CD4-positive, alpha-beta T cell treated with Interleukin-17A for 1 hour (primary cell): ENCODE measurements at regions not wholly inside any gene's neighbourhood (a gene's known extent, or its start where the extent isn't known, plus 50 kb on each side); places are given as distances from the start of the nearest gene placed in this dataset.
"Not testable (repeated sequence)": the region's sequence is repeated elsewhere in the genome, so short reads cannot be mapped to it uniquely, and the experiment has no call there.

Source experiments
- DNase-seq: peaks from one replicate; pipeline ENCODE4 v3.0.0-alpha.2; 2020

DNA sequence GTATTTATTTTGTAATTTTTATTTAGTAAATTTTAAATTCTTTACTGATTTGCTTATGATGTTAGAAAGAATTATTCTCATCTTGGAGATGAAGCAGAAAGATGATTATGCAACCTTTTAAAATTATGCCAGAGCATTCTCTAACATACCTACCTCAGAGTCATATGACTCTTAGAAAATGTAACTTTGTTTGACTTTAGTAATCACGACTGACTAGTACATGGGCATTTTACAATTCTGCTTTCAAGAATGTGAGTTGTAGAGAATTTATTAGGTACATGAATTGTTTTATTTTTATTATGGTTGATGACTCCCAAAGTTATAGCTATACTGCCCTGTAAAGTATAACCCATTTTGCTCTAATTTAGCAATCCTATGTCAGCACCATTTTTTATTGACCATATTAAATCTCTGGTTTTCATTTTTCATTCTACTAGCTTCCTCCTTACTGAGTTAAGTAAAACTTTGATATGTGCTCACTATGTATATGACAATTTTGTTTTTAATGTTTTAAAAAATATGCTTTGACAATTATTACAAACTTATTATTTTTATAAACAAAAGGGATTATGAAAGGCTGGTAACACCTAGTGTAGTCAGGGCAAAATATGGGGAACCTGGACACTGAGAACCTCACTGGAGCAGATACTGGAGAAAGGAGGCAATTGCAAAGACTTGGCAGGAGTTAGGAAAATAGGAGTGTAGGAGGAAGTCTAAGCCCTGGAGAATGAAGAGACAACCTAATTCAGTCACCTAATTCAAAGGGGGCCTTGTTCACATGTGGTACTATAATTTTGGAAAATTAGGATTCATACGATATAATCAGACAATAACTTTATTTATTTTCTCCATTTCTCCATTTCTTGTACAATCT is 249.7 kb upstream of the DAB2 start:
- DNase-seq, result no peak

DNA sequence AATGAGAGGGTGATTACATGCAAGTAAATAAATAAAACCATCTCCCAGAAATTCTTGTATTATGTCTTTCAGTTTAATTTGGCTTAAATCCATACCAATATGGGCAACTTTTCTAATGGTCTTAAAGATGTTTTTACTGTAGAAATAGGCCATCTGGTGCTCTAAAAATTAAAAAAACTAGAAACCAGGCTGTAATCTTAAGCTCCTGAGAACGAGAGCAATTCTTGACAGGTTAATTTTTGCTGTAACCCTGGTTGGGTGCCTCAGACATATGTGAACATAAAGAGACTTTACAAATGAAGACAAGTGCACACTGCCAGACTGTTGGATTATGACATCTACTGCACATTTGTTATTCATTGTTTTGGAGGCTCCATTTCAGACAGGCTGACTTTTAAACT is 246.8 kb upstream of the DAB2 start:
- no peak for DNase-seq

DNA sequence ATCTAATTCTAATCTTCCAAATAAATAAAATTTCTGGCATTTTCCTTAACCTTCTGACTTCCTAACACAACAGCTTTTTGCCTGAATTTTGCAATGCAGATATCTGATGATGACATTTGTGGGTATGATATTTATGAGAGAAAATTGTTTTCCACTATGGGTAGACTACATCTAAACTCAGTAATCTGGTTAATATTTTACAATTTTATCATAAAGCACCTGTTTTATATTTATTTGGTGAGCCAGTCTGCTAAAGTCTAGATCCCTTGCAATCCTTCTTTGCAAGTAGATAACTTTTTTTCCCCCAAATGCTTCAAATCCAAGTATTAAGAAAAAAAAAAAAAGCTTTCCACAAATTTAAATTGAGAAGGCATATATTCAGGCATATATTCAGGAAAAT is 246.2 kb upstream of the DAB2 start:
- no peak for DNase-seq

DNA sequence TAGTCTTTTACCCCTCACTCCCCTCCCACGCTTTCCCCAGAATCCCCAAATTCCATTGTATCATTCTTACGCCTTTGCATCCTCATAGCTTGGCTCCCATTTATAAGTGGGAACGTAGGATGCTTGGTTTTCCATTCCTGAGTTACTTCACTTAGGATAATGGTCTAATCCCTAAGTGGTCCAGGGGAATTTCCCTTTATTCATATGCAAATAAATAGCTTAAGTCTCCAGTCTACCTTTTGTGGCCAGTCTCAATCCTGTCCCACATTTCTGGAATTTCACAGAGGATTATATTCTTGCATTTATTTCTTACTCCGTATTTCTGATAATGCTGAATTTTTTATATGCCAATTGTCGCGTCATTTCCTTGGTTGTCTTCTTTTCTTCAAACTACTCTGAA is 245.6 kb upstream of the DAB2 start:
- no peak for DNase-seq

DNA sequence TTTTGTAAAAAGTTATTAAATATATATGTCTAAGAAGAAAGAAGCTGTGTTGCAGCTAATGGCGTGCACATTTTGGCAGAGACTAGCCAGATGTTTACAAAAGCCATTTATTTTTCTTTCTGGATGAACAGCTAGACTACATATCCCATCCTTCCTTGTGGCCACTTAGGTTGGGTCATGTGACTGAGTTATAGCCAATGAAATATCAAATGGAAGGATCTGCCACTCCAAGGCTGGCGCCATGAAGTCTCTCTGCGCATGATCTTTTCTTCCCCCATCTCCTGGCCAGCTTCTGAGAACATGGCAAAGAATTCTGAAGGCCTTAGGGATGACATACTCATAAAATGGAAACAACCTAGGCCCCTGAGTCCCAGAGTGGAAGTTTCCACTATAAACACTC is 244.2 kb upstream of the DAB2 start:
- no peak for DNase-seq

DNA sequence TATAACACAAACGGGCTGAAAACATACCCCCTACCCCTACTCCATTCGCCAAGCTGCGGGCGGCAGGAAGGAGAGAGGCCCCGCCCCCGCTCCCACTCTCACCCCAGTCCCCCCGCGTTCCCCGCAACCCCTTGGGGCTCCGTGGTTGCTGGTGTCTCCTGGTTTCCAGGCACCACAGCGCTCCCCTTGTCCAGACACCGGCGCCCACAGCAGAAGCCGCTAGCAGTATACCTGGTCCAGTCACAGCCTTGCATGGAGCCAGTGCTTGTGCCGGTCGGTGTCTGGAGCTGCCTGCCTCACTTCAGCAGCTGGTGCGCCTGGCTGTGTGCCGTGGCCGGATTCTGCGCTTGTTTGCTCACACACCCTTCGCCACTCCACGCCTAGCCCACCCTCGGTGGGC is 240.5 kb upstream of the DAB2 start:
- DNase-seq, result no peak

DNA sequence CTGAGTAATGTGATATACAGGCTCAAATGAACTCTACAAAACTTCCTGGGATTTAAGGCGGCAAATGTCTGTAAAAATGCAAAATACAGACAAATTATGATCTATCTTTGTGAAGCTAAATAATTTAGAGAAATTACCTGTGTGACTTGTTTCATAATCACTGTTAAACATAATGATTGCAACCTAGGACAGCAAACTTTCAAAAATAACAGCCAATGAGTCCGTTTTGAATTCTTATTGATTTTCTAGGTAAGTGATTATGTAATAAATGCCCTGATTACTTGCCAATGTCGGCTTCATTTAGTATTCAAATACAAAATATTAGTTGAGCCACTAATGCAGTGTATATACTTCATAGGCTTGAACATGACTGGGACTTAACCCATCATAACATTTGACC is 238.2 kb upstream of the DAB2 start:
- DNase-seq, result no peak

DNA sequence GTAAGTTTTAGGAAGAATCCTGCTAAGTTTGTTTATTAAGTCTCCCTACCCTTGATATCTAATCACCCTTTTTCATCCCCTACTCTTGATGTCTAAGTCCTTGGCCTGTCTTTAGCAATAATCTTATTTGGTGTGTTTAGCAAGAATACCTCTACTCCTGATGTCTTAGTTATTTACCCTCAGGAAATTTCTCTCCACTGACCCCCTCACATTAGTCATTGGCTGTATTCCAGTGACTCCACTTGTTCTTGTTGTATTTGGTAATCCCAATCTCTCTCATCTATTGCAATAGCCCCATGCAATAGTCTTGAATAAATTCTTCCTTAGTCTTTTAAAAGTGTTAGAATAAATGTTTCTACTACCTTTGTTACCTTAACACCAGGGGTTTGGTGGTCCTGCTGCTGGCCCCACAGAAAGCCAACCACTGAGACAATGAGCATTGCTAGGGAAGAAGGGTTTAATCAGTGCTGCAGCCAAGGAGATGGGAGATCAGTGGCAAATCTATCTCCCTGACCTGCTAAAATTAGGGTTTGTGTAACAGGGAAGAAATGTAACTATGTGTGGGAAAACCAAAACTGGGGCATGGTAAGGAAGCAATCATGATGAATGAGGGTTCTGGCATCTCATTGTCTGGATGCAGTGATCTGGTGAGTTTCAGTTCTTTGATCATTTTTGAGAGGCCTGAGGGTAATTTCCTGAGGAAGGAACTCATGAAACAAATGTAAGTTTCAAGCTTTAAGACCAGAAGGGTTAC is 236.4 kb upstream of the DAB2 start:
- DNase-seq, result no peak

DNA sequence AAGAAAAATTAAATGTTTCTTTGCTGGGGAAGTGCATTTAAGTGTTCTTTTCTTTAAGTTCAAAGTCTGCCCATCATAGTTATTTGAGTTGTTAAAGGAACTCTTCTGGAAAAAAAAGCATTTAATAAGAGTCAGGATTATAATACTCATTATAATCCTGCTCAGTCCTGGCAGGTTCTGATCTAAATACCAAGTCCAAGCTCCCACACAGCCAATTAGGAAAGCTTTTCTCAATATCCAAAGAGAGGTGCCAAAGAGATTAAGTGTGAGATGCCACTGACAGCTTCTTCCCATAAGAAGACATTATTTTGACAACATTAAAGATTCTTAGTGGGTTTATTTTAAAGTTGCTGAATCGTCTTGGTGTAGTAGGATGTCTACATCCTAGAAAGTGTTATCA is 235.2 kb upstream of the DAB2 start:
- no peak for DNase-seq

DNA sequence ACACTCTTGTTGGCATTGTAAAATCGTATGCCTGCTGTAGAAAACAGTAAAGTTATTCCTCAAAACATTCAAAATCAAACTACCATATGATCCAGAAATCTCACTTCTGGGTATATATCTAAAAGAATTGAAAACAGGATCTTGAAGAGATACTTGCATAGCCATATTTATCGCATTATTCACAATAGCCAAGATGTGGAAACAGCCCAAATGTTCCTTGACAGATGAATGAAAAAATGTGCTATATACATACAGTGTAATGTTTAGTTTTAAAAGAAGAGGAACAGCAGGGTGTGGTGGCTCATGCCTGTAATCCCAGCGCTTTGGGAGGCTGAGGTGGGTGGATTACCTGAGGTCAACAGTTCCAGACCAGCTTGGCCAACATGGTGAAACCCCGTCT is 234.1 kb upstream of the DAB2 start:
- no peak for DNase-seq

DNA sequence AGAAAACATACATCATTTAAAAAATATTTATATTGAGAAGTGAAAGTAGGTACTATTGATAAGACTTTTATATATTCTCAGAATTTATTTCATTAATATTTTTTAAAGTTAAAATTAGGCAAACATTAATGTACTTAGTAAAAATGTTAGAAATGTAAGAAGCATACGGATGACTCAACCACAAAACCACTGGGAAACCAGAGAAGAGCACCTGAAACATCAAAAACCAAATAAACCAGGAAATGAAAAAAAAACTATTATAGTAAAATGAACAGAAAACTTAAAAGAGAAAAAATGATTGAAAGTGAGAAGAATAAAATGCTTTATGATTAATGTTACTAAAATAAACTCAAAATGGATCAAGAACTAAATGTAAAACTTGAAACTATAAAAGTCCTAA is 233.2 kb upstream of the DAB2 start:
- no peak for DNase-seq

DNA sequence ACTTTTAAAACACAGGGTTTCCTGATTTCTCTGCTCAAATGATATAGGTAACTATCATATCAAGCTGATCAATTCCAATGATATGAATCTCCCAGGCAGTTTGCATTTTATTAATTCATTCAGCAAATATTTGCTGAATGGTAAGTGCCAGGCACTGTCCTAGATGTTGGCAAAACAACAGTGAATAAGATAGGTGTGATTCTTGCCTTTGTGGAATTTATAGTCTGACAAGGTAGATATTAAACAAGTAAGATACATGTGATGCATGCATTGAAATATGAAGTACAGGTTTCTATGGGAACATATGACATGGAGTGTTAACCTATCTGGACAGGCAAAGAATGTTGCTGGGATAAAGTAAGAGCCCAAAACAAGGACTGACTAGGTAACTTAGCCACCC is 231.8 kb upstream of the DAB2 start:
- DNase-seq, result no peak

DNA sequence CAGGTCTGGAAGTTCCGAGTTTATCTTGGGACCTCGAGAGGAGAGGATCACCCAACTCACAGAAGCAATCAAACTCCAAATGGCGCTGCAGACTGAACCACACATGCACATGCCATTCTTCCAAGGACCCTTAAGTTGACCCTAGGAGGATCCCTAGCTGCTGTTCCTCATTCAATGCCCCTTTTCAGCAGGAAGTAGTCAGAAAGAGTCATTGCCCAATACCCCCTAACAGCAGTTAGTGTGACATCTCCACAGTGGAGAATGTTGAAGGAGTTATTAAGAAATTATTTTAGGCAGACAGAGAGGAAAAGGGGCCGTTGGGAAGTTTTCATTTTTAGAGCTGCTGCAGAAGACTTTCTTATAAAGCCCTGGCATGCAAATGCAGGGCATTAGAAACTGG is 229.9 kb upstream of the DAB2 start:
- no peak for DNase-seq

DNA sequence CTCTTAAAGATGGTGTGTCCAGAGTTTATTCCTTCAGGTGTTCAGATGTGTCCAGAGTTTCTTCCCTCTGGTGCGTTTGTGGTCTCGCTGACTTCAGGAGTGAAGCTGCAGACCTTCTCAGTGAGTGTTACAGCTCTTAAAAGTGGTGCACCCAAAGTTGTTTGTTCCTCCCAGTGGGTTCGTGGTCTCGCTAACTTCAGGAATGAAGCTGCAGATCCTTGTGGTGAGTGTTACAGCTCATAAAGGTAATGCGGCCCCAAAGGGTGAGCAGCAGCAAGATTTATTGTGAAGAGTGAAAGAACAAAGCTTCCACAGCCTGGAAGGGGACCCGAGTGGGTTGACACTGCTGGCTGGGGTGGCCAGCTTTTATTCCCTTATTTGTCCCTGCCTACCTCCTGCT is 227.7 kb upstream of the DAB2 start:
- not testable (repeated sequence) for DNase-seq

DNA sequence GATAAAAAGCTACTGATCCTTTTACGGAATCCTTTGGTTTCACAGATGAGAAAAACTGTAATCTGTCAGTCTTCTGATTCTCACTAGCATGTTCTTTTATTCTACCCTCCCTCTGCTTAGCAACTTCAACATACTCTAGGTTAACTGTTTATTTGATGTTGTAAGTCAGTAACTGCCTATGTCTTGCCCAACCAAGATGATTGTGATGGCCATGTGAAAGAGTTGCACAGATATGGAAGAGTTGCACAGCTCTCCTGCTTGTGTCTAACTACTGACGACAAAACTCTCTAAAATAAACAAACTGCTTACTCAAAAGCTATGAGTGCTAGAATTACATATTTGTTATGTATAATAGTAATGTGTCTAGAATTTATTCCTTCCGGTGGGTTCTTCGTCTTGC is 227.3 kb upstream of the DAB2 start:
- no peak for DNase-seq

DNA sequence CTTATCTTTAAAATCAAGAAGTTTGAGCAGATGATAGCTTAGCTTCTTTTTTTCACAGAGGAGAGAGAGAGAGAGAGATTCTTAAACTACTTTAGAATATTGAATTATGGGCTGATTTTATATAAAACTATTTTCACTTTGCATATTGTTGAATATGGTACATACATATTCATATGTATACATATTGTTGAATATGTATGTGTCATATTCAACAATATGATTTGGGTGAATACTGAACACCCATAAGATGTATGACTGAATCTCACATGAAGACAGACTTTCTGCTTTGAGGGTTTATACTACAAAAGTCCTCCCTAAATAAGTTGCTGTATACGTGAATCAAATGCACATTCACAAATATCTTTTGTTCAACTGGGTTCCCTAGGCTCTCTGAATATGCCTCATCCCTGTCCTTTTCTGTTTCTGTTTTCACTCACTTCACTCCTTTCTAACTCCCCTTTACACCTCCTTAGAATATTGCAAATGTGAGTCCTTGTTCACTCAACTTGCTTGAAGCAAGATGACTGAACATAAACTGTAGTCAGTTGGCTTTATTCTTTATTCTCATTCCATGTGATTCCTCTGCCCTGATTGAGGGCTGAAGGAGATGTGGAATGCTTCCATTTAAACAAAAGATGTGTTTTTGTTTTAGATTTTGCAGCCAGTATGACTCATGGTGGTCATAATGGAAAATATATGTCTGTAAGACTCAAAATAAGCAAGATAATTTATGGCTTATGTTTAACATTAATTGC is 225.4 kb upstream of the DAB2 start:
- DNase-seq, result no peak

DNA sequence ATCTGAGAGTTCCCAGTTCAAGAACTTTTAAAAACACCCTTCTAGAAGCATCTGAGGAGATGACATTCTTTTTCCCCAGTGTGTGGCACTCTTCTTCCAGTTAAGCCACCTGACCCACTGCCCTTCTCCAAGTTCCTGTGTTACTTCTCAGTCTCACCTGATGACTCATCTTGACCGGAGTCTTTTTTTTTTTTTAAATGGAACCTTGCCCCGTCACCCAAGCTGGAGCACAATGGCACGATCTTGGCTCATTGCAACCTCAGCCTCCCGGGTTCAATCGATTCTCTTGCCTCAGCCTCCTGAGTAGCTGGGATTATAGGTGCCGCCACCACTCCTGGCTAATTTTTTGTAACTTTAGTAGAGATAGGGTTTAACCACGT is 224.1 kb upstream of the DAB2 start:
- DNase-seq, result no peak

DNA sequence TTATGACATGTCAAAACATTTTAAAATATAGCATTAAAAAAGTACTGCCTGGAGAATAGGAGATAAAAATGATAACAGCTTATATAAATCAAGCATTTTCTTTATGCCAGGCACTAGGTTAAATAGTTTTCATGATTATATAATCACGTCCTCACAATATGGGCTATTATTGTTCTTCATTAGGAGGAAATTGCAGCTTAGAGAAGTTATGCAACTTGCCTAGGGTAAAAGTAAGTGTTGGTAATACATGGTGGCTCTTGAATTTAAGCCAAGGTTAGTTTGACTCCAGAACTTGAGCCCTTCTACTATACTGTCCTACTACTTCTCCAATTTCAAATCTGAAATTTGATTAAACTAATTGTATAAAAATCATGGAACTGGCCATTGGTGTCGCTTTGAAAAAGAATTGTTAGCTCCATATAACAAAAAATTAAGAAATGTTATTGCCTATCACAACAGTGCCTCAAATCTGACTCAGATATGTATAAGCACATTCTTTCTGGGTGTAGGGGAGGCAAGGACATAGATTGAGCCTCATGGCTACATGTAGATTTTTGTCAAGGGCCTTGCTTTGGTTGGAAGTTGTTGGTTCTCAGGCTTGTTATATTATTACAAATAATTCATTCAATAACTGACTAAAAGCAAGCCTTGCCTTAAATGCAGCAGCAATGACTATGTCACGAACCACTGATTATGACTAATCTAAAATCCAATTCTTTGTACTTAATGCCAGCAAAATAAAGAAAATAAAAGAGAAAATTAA is 223.5 kb upstream of the DAB2 start:
- no peak for DNase-seq

DNA sequence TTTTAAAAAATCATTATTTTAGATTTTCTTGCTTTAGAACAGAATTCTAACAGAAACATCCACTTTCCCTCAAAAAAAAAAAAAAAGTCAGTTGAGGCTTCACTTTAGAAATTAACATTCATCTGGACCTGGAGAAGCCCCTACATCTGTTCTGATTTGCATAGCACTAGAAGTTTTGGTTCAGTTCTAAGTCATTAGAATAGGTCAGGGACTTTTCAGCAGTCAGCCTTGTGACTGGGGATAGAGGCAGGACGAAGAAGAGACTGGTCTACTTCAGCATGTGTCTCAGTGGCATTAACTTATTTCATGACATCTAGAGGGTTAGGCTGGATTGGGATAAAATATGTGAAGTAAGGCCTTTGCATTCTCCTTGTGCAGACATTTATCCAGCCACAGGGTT is 215.8 kb upstream of the DAB2 start:
- DNase-seq, result no peak

DNA sequence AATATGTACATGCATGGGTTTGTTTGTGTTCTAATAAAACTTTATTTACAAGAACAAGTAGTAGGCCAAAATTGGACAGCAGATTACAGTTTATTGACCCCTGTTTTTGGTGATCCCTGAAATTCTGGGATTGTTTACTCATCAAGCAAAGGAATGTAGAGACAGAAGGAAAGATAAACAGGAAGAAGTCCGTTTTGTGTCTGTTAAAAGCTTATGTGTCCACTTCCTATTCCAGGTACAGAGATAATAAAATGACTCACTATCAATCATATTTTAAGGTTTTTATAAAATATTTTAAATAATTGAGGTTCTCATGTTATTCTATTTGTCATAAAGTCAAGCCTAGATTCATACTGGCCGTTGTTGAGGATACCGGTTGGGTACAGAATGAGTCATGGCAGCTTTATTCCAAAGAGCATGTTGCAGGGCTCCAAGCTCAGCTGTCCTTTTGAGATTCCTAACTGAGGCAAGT is 214.9 kb upstream of the DAB2 start:
- no peak for DNase-seq

DNA sequence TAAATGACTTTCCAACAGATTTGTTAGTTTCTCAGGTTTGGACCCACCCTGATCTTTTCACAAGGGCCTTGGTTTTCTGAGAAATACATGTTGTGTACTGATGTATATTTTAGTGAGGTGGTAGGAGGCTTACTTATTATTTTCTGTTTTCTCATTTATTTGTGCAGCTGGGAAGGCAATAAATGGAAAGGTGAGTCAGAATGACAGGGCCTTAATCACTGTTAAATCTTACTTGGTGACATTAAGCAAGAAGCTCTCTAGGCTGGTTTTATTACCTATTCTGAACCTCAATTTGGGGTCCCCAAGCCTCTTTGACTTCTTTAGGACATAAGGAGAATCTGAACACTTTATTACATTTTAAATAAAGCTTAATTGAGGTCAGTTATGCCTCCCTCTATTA is 214.0 kb upstream of the DAB2 start:
- DNase-seq, result no peak

DNA sequence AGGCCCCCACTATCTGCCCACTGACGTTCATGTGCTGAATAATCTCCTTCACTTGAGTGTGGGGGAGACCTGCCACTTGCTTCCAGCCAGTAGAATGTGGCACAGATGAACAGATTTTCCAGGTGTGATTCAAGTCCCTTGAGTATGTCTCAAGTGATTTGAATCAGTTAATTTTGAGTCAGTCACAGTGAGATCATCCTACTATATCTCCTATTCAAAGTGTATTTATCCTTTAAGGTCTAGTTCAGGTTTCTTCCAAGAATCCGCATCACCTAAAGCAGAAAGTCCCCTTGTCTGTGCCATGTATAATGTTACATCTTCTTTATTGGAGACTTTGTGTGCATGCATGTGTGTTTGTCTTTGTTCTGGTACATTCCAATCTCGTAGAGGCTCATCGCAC is 208.3 kb upstream of the DAB2 start:
- DNase-seq, result no peak

DNA sequence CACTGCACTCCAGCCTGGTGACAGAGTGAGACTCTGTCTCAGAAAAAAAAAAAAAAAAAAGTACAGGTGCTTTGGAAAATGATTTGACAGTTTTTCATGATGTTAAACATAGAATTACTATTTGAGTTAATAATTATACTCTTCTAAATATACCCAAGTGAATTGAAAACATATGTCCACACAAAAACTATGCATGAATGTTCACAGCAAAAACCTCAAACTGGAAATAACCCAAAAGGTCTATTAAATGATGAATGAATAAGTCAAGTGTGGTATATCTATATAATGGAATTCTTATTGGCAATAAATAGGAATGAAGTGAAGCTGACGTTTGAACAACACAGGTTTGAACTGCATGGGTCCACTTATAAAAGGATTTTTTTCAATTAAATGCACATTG is 207.2 kb upstream of the DAB2 start:
- DNase-seq, result no peak
